H1 (cell line): ENCODE measurements at regions not wholly inside any gene's neighbourhood (a gene's known extent, or its start where the extent isn't known, plus 50 kb on each side); places are given as distances from the start of the nearest gene placed in this dataset.

Experiments used
- CTCF ChIA-PET: fragments of 300-600 bp; sonication (Branson Sonifier 250); formaldehyde crosslinking; loops from one replicate; lab custom pipeline; 2021; ENCODE audit not compliant: partially characterized antibody; lab: Charles Lee
- POLR2A ChIA-PET: fragments of 300-600 bp; sonication (Branson Sonifier 250); formaldehyde crosslinking; loops from one replicate; lab custom pipeline; 2021; ENCODE audit warnings: inconsistent platforms; ENCODE audit not compliant: partially characterized antibody; lab: Charles Lee
- DNase-seq, 2 experiments: peaks; one replicate each; pipeline versions ENCODE4 v3.0.0 to v3.0.0-alpha.2; 2010 to 2022; ENCODE audit warnings: low spot score in 2 of 2, low read depth in 1 of 2, mixed read lengths in 1 of 2
- FAIRE-seq: peaks from 2 replicates; lab custom pipeline; 2011; peaks lifted over from hg19 to GRCh38; lab: Jason Lieb, UNC
- H2AFZ ChIP-seq: 2 replicates; pipeline ENCODE4 v1.8.1; 2012; ENCODE audit warnings: low read length, inconsistent platforms
- H2AK5ac ChIP-seq: 2 replicates; pipeline ENCODE4 v1.6.1; 2013; ENCODE audit warnings: low read depth, low read length
- H2BK120ac ChIP-seq: replicated peaks from 2 replicates; pipeline ENCODE3; 2013; ENCODE audit warnings: low read depth, low read length, inconsistent platforms
- H2BK12ac ChIP-seq: 2 replicates; pipeline ENCODE4 v1.6.1; 2013; ENCODE audit warnings: low read depth, low read length
- H2BK15ac ChIP-seq: 2 replicates; pipeline ENCODE4 v1.6.1; 2013; ENCODE audit warnings: low read length
- H2BK20ac ChIP-seq: 2 replicates; pipeline ENCODE4 v1.6.1; 2013; ENCODE audit warnings: low read length
- H2BK5ac ChIP-seq: 2 replicates; pipeline ENCODE4 v1.6.1; 2013; ENCODE audit warnings: low read depth, low read length
- H3K14ac ChIP-seq: 2 replicates; pipeline ENCODE4 v1.6.1; 2013; ENCODE audit warnings: inconsistent platforms; ENCODE audit not compliant: insufficient read length
- H3K18ac ChIP-seq: 2 replicates; pipeline ENCODE4 v1.6.1; 2013; ENCODE audit warnings: low read length; ENCODE audit errors: extremely low read depth
- H3K23ac ChIP-seq: 2 replicates; pipeline ENCODE4 v1.6.1; 2013; ENCODE audit warnings: inconsistent platforms; ENCODE audit not compliant: insufficient read length
- H3K23me2 ChIP-seq: 2 replicates; pipeline ENCODE4 v1.6.1; 2013; ENCODE audit warnings: low read depth, low read length
- H3K27ac ChIP-seq: 2 replicates; pipeline ENCODE4 v1.6.1; 2011; ENCODE audit warnings: low read depth, low read length, inconsistent platforms
- H3K27me3 ChIP-seq, 4 experiments: replicated peaks in 1 of 4; 1 replicate in 1 of 4; 2 replicates in 3 of 4; pipeline versions ENCODE4 v1.6.1 to v1.8.1; 2011 to 2013; ENCODE audit warnings: low read length in 3 of 4, mild to moderate bottlenecking in 3 of 4, inconsistent platforms in 2 of 4, mixed read lengths in 2 of 4, moderate library complexity in 1 of 4; ENCODE audit not compliant: control insufficient read depth in 3 of 4, insufficient read depth in 3 of 4; ENCODE audit errors: extremely low read depth in 1 of 4
- H3K36me3 ChIP-seq, 4 experiments: 2 replicates each; pipeline versions ENCODE4 v1.6.1 to v1.8.1; 2011 to 2013; ENCODE audit warnings: mild to moderate bottlenecking in 4 of 4, low read length in 3 of 4, moderate library complexity in 2 of 4, control low read depth in 1 of 4, inconsistent platforms in 1 of 4; ENCODE audit not compliant: insufficient read depth in 4 of 4, control insufficient read depth in 2 of 4
- H3K4ac ChIP-seq: replicated peaks from 2 replicates; pipeline ENCODE3; 2013; ENCODE audit warnings: low read length, low read depth, mixed read lengths, inconsistent platforms; ENCODE audit not compliant: insufficient read length
- H3K4me1 ChIP-seq, 4 experiments: replicated peaks in 1 of 4; 1 replicate in 1 of 4; 2 replicates in 3 of 4; pipeline versions ENCODE4 v1.6.1 to v1.8.1; 2011 to 2013; ENCODE audit warnings: low read length in 3 of 4, inconsistent platforms in 2 of 4, mixed read lengths in 1 of 4; ENCODE audit not compliant: insufficient read depth in 4 of 4, control insufficient read depth in 3 of 4
- H3K4me2 ChIP-seq, 2 experiments: 2 replicates each; pipeline versions ENCODE4 v1.6.1 to v1.8.1; 2011 to 2013; ENCODE audit warnings: low read depth in 2 of 2, low read length in 2 of 2, control low read depth in 1 of 2, inconsistent platforms in 1 of 2, mild to moderate bottlenecking in 1 of 2; ENCODE audit not compliant: insufficient read depth in 1 of 2
- H3K4me3 ChIP-seq, 4 experiments: fragments of 200-600, 300-600 bp in 1 of 4; sonication (generic), shearing (Covaris generic), sonication (Bioruptor Twin) in 1 of 4; 2 replicates each; pipeline versions ENCODE4 v1.5.1 to v1.8.1; 2011 to 2016; ENCODE audit warnings: low read length in 4 of 4, low read depth in 3 of 4, control low read depth in 2 of 4, inconsistent platforms in 2 of 4, mild to moderate bottlenecking in 2 of 4, mixed read lengths in 1 of 4, moderate library complexity in 1 of 4; ENCODE audit not compliant: insufficient read depth in 2 of 4; ENCODE audit errors: extremely low read depth in 1 of 4
- H3K56ac ChIP-seq: replicated peaks from 2 replicates; pipeline ENCODE3; 2013; ENCODE audit warnings: low read depth, mild to moderate bottlenecking, mixed read lengths, low read length, inconsistent platforms; ENCODE audit not compliant: insufficient read length
- H3K79me1 ChIP-seq: 2 replicates; pipeline ENCODE4 v1.6.1; 2013; ENCODE audit warnings: low read depth, low read length, control low read depth
- H3K79me2 ChIP-seq, 2 experiments: 2 replicates each; pipeline versions ENCODE4 v1.6.1 to v1.8.1; 2012 to 2013; ENCODE audit warnings: low read length in 2 of 2, mild to moderate bottlenecking in 2 of 2, inconsistent platforms in 1 of 2; ENCODE audit not compliant: insufficient read depth in 2 of 2, control insufficient read depth in 1 of 2
- H3K9ac ChIP-seq, 4 experiments: replicated peaks in 1 of 4; 1 replicate in 1 of 4; 2 replicates in 3 of 4; pipeline versions ENCODE4 v1.6.1 to v1.8.1; 2011 to 2013; ENCODE audit warnings: low read depth in 3 of 4, low read length in 3 of 4, control low read depth in 2 of 4, mild to moderate bottlenecking in 2 of 4, moderate library complexity in 2 of 4, inconsistent platforms in 1 of 4; ENCODE audit errors: extremely low read depth in 1 of 4
- H3K9me3 ChIP-seq, 2 experiments: 2 replicates each; pipeline versions ENCODE4 v1.6.1 to v1.8.1; 2012 to 2013; ENCODE audit warnings: mild to moderate bottlenecking in 2 of 2, moderate library complexity in 2 of 2, control low read depth in 1 of 2, inconsistent platforms in 1 of 2, low read depth in 1 of 2, low read length in 1 of 2, mixed read lengths in 1 of 2; ENCODE audit not compliant: insufficient read depth in 2 of 2
- H4K20me1 ChIP-seq, 2 experiments: replicated peaks in 1 of 2; 2 replicates each; pipeline versions ENCODE3 to v1.8.1; 2011 to 2013; ENCODE audit warnings: inconsistent platforms in 2 of 2, low read length in 2 of 2, mild to moderate bottlenecking in 1 of 2; ENCODE audit not compliant: insufficient read depth in 2 of 2, control insufficient read depth in 1 of 2
- H4K5ac ChIP-seq: 2 replicates; pipeline ENCODE4 v1.6.1; 2013; ENCODE audit warnings: low read length, low read depth, mixed read lengths, inconsistent platforms; ENCODE audit not compliant: insufficient read length
- H4K8ac ChIP-seq: 2 replicates; pipeline ENCODE4 v1.8.0; 2013; ENCODE audit warnings: mild to moderate bottlenecking, moderate library complexity, low read length, inconsistent platforms; ENCODE audit not compliant: insufficient read depth; ENCODE audit errors: extremely low read depth
- H4K91ac ChIP-seq: replicated peaks from 2 replicates; pipeline ENCODE3; 2013; ENCODE audit warnings: low read length, mixed read lengths, inconsistent platforms; ENCODE audit not compliant: insufficient read length
- CBX5 ChIP-seq: fragments of 300-800, 300-1000 bp; sonication (generic); IDR thresholded peaks from 2 replicates; pipeline ENCODE4 v1.7.1; 2016; ENCODE audit warnings: antibody characterized with exemption, low read length, low read depth
- JUND ChIP-seq: IDR thresholded peaks from 2 replicates; pipeline ENCODE4 v1.6.1; 2011; ENCODE audit warnings: mild to moderate bottlenecking, improper control_type of control experiment, low read length
- PHF8 ChIP-seq: fragments of 200-600 bp; sonication (generic); conservative IDR thresholded peaks from 2 replicates; pipeline ENCODE4 v1.7.1; 2012; ENCODE audit warnings: low read depth, mild to moderate bottlenecking, inconsistent platforms, low read length, moderate library complexity
- SAP30 ChIP-seq: fragments of 300-600 bp; sonication (generic); IDR thresholded peaks from 2 replicates; pipeline ENCODE4 v1.7.1; 2012; ENCODE audit warnings: low read length, moderate library complexity, mild to moderate bottlenecking, inconsistent platforms; ENCODE audit not compliant: insufficient read depth, insufficient replicate concordance
- SIN3A ChIP-seq, 2 experiments: IDR thresholded peaks in 1 of 2; conservative IDR thresholded peaks in 1 of 2; 2 replicates each; pipeline ENCODE4 v1.6.1; 2011 to 2012; ENCODE audit warnings: low read length in 2 of 2, improper control_type of control experiment in 1 of 2, low read depth in 1 of 2, mild to moderate bottlenecking in 1 of 2
- SP4 ChIP-seq: IDR thresholded peaks from 2 replicates; pipeline ENCODE4 v1.6.1; 2012; ENCODE audit warnings: low read length, inconsistent platforms
- WGBS, 2 experiments: shearing (Covaris generic) in 1 of 2; methylation state at CpG; one replicate each; pipeline versions ENCODE4 v1.1.6 to v1.1.7; 2013 to 2015; ENCODE audit warnings: low lambda C conversion rate in 2 of 2, mixed read lengths in 2 of 2, inconsistent platforms in 1 of 2, low coverage in 1 of 2, missing lambda C conversion rate in 1 of 2; ENCODE audit not compliant: insufficient replicate concordance in 2 of 2, insufficient coverage in 1 of 2, insufficient read length in 1 of 2; ENCODE audit errors: extremely low coverage in 1 of 2, missing lambda C conversion rate in 1 of 2; 5-methylcytosine and 5-hydroxymethylcytosine counted together
- TF ChIP-seq, protein P1 (sequence below), 3 experiments: IDR thresholded peaks; 1 replicate in 2 of 3; 2 replicates in 1 of 3; pipeline versions ENCODE4 v1.5.1 to v1.6.1; 2011; ENCODE audit warnings: low read length in 3 of 3, mild to moderate bottlenecking in 3 of 3, inconsistent platforms in 2 of 3, low read depth in 1 of 3, moderate library complexity in 1 of 3; ENCODE audit not compliant: insufficient read depth in 1 of 3; ENCODE audit errors: control extremely low read depth in 1 of 3

DNA sequence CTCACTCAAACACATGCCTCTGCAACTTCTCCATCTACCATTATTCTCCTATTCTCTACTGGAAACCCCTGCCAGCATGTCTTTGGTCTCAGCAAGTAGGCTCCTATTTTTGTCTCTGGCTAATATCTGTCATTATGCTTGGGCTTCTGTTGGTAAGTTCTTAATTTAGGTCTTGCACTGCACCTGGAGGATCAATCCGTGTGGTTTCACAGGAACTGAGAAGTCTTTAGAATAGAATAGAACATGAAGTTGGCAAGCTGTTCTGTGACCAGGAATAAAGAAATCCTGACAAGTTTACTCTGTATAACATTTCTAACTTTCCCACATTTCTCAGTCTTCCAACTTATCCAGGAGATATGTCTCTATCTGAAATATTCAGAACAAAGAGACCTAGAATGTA lies 219.5 kb upstream of the GYPC start:
- Histone ChIP-seq H3K36me3 (no peaks in the 10 kb centered on the region), H2BK5ac (no peak overlapping the region), H4K8ac (no peak overlapping the region), H2AK5ac (no peak overlapping the region), H3K23ac (no peak overlapping the region), H3K56ac (no peak overlapping the region), H4K5ac (no peak overlapping the region), H3K18ac (no peak overlapping the region), H2BK120ac (no peak overlapping the region), H3K14ac (no peak overlapping the region), H3K79me2 (no peaks in the 10 kb centered on the region), H2BK12ac (no peak overlapping the region), H3K4me1 (no peaks in the 10 kb centered on the region), H2AFZ (no peak overlapping the region), H2BK20ac (no peak overlapping the region), H4K91ac (no peak overlapping the region), H3K4ac (no peak overlapping the region), H3K27ac (no peak overlapping the region), H3K23me2 (no peaks in the 10 kb centered on the region), H2BK15ac (no peak overlapping the region), H3K79me1 (no peaks in the 10 kb centered on the region), H4K20me1 (no peaks in the 10 kb centered on the region), H3K9me3 (no peaks in the 10 kb centered on the region), H3K9ac (no peak overlapping the region), H3K4me3 (no peak overlapping the region), H3K4me2 (no peak overlapping the region), H3K27me3 (peaks cover 0 to 1% (median 0%) of the 10 kb centered on the region in 4 experiments; a peak in 1 of 7 replicates)
- TF ChIP-seq CBX5 (no peak), SP4 (no peak), PHF8 (no peak), JUND (no peak), SAP30 (no peak), SIN3A (conservative IDR thresholded peaks at IDR 0.05 in 1 of 2, IDR thresholded peaks at IDR 0.05 in 1 of 2; ENCODE audit: low read depth in 1 of 2, low read length in 2 of 2) (no peak)
- TF ChIP-seq, protein P1, sequence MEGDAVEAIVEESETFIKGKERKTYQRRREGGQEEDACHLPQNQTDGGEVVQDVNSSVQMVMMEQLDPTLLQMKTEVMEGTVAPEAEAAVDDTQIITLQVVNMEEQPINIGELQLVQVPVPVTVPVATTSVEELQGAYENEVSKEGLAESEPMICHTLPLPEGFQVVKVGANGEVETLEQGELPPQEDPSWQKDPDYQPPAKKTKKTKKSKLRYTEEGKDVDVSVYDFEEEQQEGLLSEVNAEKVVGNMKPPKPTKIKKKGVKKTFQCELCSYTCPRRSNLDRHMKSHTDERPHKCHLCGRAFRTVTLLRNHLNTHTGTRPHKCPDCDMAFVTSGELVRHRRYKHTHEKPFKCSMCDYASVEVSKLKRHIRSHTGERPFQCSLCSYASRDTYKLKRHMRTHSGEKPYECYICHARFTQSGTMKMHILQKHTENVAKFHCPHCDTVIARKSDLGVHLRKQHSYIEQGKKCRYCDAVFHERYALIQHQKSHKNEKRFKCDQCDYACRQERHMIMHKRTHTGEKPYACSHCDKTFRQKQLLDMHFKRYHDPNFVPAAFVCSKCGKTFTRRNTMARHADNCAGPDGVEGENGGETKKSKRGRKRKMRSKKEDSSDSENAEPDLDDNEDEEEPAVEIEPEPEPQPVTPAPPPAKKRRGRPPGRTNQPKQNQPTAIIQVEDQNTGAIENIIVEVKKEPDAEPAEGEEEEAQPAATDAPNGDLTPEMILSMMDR (IDR thresholded peaks at IDR 0.05; ENCODE audit: control extremely low read depth in 1 of 3, insufficient read depth in 1 of 3, low read depth in 1 of 3, low read length in 3 of 3) = no peak
- ChIA-PET CTCF (interaction anchor here (1.0 to 1.4 kb wide), 2 partner anchors 24 to 340 kb away, joined by 3 to 4 read pairs; no protein-coding TSS in a partner anchor), POLR2A (no interaction called here)
- no peak for DNase-seq
- 86% methylated on average over 1 of the region's 1 CpG; no CpG with 5 or more reads in 1 of the 2 experiments for WGBS, 2 experiments
- FAIRE-seq = no peak
